Neural progenitor cell (in vitro differentiated cells): ENCODE measurements at regions not wholly inside any gene's neighbourhood (a gene's known extent, or its start where the extent isn't known, plus 50 kb on each side); places are given as distances from the start of the nearest gene placed in this dataset.

Experiments used
- CTCF ChIP-seq: fragments of 200-600 bp; sonication (generic); IDR thresholded peaks from 2 replicates; pipeline ENCODE4 v1.5.1; 2017; ENCODE audit warnings: antibody characterized with exemption, mild to moderate bottlenecking
- EZH2 ChIP-seq: fragments of 200-600 bp; sonication (generic); IDR thresholded peaks from 2 replicates; pipeline ENCODE4 v1.6.1; 2017; ENCODE audit warnings: antibody characterized with exemption, mild to moderate bottlenecking, moderate library complexity

GRCh38 chr14:42027271-42027670, 420.6 kb downstream of the LRFN5 start:
- TF ChIP-seq EZH2, result no peak
- no peak for TF ChIP-seq CTCF
